GM04503 (cell line): ENCODE measurements at regions not wholly inside any gene's neighbourhood (a gene's known extent, or its start where the extent isn't known, plus 50 kb on each side); places are given as distances from the start of the nearest gene placed in this dataset.
"Not testable (repeated sequence)": the region's sequence is repeated elsewhere in the genome, so short reads cannot be mapped to it uniquely, and the experiment has no call there.

Experiments
- DNase-seq: peaks from one replicate; pipeline ENCODE4 v3.0.0-alpha.2; 2012; ENCODE audit warnings: low read depth

- no peak for DNase-seq
Observed at GRCh38 chr7:17396692-17397091, 98.2 kb downstream of the AHR start.

GRCh38 chr7:17401791-17402627 is 103.6 kb downstream of the AHR start:
- DNase-seq: no peak

- no peak for DNase-seq
Observed at GRCh38 chr7:17402628-17403278, 104.3 kb downstream of the AHR start.

GRCh38 chr7:17404006-17404405 is 105.6 kb downstream of the AHR start:
- DNase-seq: no peak

- peak; percentile 70 for DNase-seq
Observed at GRCh38 chr7:17405786-17406185, 107.3 kb downstream of the AHR start.

GRCh38 chr7:17406738-17407137 is 108.3 kb downstream of the AHR start:
- no peak for DNase-seq

GRCh38 chr7:17407229-17407628 is 108.8 kb downstream of the AHR start:
- no peak for DNase-seq

- DNase-seq: peak; percentile 83
Observed at GRCh38 chr7:17408245-17408903, 109.9 kb downstream of the AHR start.

GRCh38 chr7:17408904-17409290 is 110.4 kb downstream of the AHR start:
- no peak for DNase-seq

- DNase-seq: no peak
Observed at GRCh38 chr7:17411922-17412321, 113.5 kb downstream of the AHR start.

- DNase-seq: no peak
Observed at GRCh38 chr7:17412883-17413282, 114.4 kb downstream of the AHR start.

- DNase-seq: no peak
Observed at GRCh38 chr7:17415955-17416354, 117.5 kb downstream of the AHR start.

GRCh38 chr7:17420308-17421015 is 122.0 kb downstream of the AHR start:
- DNase-seq: not testable (repeated sequence)

GRCh38 chr7:17421941-17422340 is 123.5 kb downstream of the AHR start:
- DNase-seq: no peak

- peak; percentile 49 for DNase-seq
Observed at GRCh38 chr7:17422966-17423365, 124.5 kb downstream of the AHR start.

- no peak for DNase-seq
Observed at GRCh38 chr7:17427924-17428323, 129.5 kb downstream of the AHR start.

GRCh38 chr7:17429579-17429978 is 131.1 kb downstream of the AHR start:
- no peak for DNase-seq

- no peak for DNase-seq
Observed at GRCh38 chr7:17432793-17433192, 134.3 kb downstream of the AHR start.

GRCh38 chr7:17434191-17434590 is 135.7 kb downstream of the AHR start:
- DNase-seq: no peak

- no peak for DNase-seq
Observed at GRCh38 chr7:17434841-17435692, 136.6 kb downstream of the AHR start.

GRCh38 chr7:17436126-17436525 is 137.7 kb downstream of the AHR start:
- no peak for DNase-seq
